K562 (cell line): ENCODE measurements at regions not wholly inside any gene's neighbourhood (a gene's known extent, or its start where the extent isn't known, plus 50 kb on each side); places are given as distances from the start of the nearest gene placed in this dataset.

Experiments
- AFF4 ChIP-seq: sonication (generic); formaldehyde crosslinking; IDR thresholded peaks from 2 replicates; pipeline ENCODE4 v1.8.0; 2023; ENCODE audit warnings: mild to moderate bottlenecking, missing genetic modification reagents
- CC2D1A ChIP-seq: fragments of 450-650 bp; IDR thresholded peaks from 2 replicates; pipeline ENCODE4 v1.6.1; 2017; ENCODE audit warnings: mild to moderate bottlenecking
- GABPB2 ChIP-seq: fragments of 250-450 bp; sonication (Bioruptor Pico); conservative IDR thresholded peaks from 2 replicates; pipeline ENCODE4 v1.5.1; 2021; ENCODE audit warnings: mild to moderate bottlenecking
- IRF1 ChIP-seq: sonication (generic); formaldehyde crosslinking; IDR thresholded peaks from 2 replicates; pipeline ENCODE4 v1.8.0; 2022; ENCODE audit warnings: missing genetic modification reagents, mild to moderate bottlenecking, borderline replicate concordance
- IRF2 ChIP-seq: sonication (generic); formaldehyde crosslinking; IDR thresholded peaks from 2 replicates; pipeline ENCODE4 v1.8.1; 2022; ENCODE audit warnings: mild to moderate bottlenecking, missing genetic modification reagents
- KAT2B ChIP-seq: IDR thresholded peaks from one replicate; pipeline ENCODE4 v1.6.1; 2012; ENCODE audit warnings: low read depth, mild to moderate bottlenecking, control low read depth, inconsistent platforms, low read length, moderate library complexity
- MBD1 ChIP-seq: fragments of 250-450 bp; sonication (Bioruptor Pico); IDR thresholded peaks from 2 replicates; pipeline ENCODE4 v1.8.0; 2022; ENCODE audit warnings: inconsistent platforms
- NFXL1 ChIP-seq: fragments of 450-650 bp; formaldehyde crosslinking; IDR thresholded peaks from 2 replicates; pipeline ENCODE4 v1.4.0; 2021; ENCODE audit warnings: mild to moderate bottlenecking
- NR2C2 ChIP-seq, 2 experiments: fragments of 200-800 bp in 1 of 2; sonication (Bioruptor generic) in 1 of 2; sonication (generic) in 1 of 2; formaldehyde crosslinking in 1 of 2; IDR thresholded peaks; 2 replicates each; pipeline versions ENCODE4 v1.6.1 to v1.8.0; 2016 to 2022; ENCODE audit warnings: mild to moderate bottlenecking in 1 of 2, missing compliant biosample characterization in 1 of 2, missing genetic modification characterization in 1 of 2, missing genetic modification reagents in 1 of 2
- RBM15 ChIP-seq: fragments of 200-400 bp; formaldehyde crosslinking; IDR thresholded peaks from 2 replicates; pipeline ENCODE4 v1.6.1; 2018; ENCODE audit warnings: mild to moderate bottlenecking, low read length, moderate library complexity; ENCODE audit not compliant: insufficient read depth
- RNF2 ChIP-seq: sonication (generic); IDR thresholded peaks from 2 replicates; pipeline ENCODE4 v1.6.1; 2016
- SMAD4 ChIP-seq: fragments of 250-450 bp; sonication (Bioruptor Pico); conservative IDR thresholded peaks from 2 replicates; pipeline ENCODE4 v1.8.0; 2021; ENCODE audit warnings: inconsistent platforms, mild to moderate bottlenecking, moderate library complexity
- SREBF1 ChIP-seq: fragments of 150-350 bp; IDR thresholded peaks from 2 replicates; pipeline ENCODE4 v1.6.1; 2014; ENCODE audit warnings: antibody characterized with exemption, low read depth, low read length, borderline replicate concordance
- TBP ChIP-seq: optimal IDR thresholded peaks from 2 replicates; pipeline ENCODE3; 2011; ENCODE audit warnings: low read depth, low read length, improper control_type of control experiment
- THAP12 ChIP-seq: fragments of 250-450 bp; sonication (Bioruptor Pico); IDR thresholded peaks from 2 replicates; pipeline ENCODE4 v1.9.0; 2021; ENCODE audit warnings: mild to moderate bottlenecking, inconsistent platforms
- WHSC1 ChIP-seq: IDR thresholded peaks from one replicate; pipeline ENCODE4 v1.6.1; 2012; ENCODE audit warnings: low read length, control low read depth, inconsistent platforms
- ZBTB7A ChIP-seq: IDR thresholded peaks from 2 replicates; pipeline ENCODE4 v1.6.1; 2011; ENCODE audit warnings: low read depth, mild to moderate bottlenecking, low read length, moderate library complexity, borderline replicate concordance; ENCODE audit not compliant: control insufficient read depth
- ZC3H8 ChIP-seq: fragments of 450-650 bp; IDR thresholded peaks from 2 replicates; pipeline ENCODE4 v1.6.1; 2017
- ZNF511 ChIP-seq: sonication (generic); formaldehyde crosslinking; IDR thresholded peaks from 2 replicates; pipeline ENCODE4 v1.8.0; 2022; ENCODE audit warnings: mild to moderate bottlenecking, missing genetic modification reagents
- ZNF766 ChIP-seq: fragments of 200-800 bp; sonication (Bioruptor generic); conservative IDR thresholded peaks from 2 replicates; pipeline ENCODE4 v1.6.1; 2016; ENCODE audit warnings: missing genetic modification characterization, missing compliant biosample characterization

- TF ChIP-seq NFXL1 (no peak), RNF2 (no peak), ZNF511 (CRISPR knock-in tag) (no peak), KAT2B (no peak), TBP (no peak), ZBTB7A (no peak), IRF2 (no peak), ZC3H8 (no peak), GABPB2 (CRISPR knock-in tag) (no peak), WHSC1 (no peak), SREBF1 (no peak), SMAD4 (no peak), ZNF766 (CRISPR knock-in tag) (0 out of 2 replicates have a peak, but pooled peaks have one; percentile 3), NR2C2 (CRISPR knock-in tag; IDR thresholded peaks at IDR 0.05) (no peak), NR2C2 (tag; IDR thresholded peaks at IDR 0.05) (no peak), MBD1 (CRISPR knock-in tag) (no peak), THAP12 (no peak), RBM15 (no peak), IRF1 (CRISPR knock-in tag) (no peak), AFF4 (CRISPR knock-in tag) (no peak), CC2D1A (no peak; the same call in 1 of the 2 replicates)
These were observed 69.2 kb upstream of the FAM171A1 start (continued) for GRCh38 chr10:15440204-15440711.
